Ectodermal cell (in vitro differentiated cells): ENCODE measurements at regions not wholly inside any gene's neighbourhood (a gene's known extent, or its start where the extent isn't known, plus 50 kb on each side); places are given as distances from the start of the nearest gene placed in this dataset.

Experiments
- H3K27ac ChIP-seq: 2 replicates; pipeline ENCODE4 v1.7.0; 2013; ENCODE audit warnings: mild to moderate bottlenecking, low read depth, low read length; ENCODE audit not compliant: insufficient read depth, poor library complexity, severe bottlenecking
- H3K27me3 ChIP-seq: 2 replicates; pipeline ENCODE4 v1.7.0; 2013; ENCODE audit warnings: mild to moderate bottlenecking, low read length; ENCODE audit not compliant: insufficient read depth, control insufficient read depth, poor library complexity, severe bottlenecking
- H3K36me3 ChIP-seq: one replicate; pipeline ENCODE4 v1.7.0; 2013; ENCODE audit warnings: low read length; ENCODE audit not compliant: control insufficient read depth, insufficient read depth
- H3K4me1 ChIP-seq: one replicate; pipeline ENCODE4 v1.7.0; 2013; ENCODE audit warnings: low read length; ENCODE audit not compliant: control insufficient read depth, insufficient read depth
- H3K4me3 ChIP-seq: 2 replicates; pipeline ENCODE4 v1.7.0; 2013; ENCODE audit warnings: low read depth, low read length, control low read depth; ENCODE audit not compliant: insufficient read depth
- H3K9me3 ChIP-seq: 2 replicates; pipeline ENCODE4 v1.7.0; 2013; ENCODE audit warnings: mild to moderate bottlenecking, low read length, moderate library complexity; ENCODE audit not compliant: control insufficient read depth
- WGBS, 2 experiments: methylation state at CpG; one replicate each; pipeline ENCODE4 v1.1.7; 2013; ENCODE audit warnings: missing lambda C conversion rate in 2 of 2; 5-methylcytosine and 5-hydroxymethylcytosine counted together

DNA sequence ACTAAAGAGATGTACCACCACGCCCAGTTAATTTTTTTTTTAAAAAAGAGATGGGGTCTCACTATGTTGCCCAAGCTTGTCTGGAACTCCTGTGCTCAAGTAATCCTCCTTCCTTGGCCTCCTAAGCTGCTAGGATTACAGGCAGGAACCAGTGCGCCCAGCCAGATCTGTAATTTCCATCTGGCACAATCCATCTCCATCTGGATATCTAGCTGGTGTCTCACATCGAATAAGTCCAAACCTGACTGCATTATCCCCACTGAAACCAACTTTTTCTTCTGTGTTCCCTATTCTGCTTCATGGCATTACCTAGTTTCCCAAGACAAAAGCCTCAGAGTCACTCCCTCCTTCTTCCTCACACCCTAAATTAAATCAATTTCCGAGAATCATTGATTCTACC lies 125.8 kb upstream of the TEX13C start:
- Histone ChIP-seq H3K4me1 (no peaks in the 10 kb centered on the region), H3K27me3 (no peaks in the 10 kb centered on the region), H3K4me3 (no peak overlapping the region), H3K9me3 (no peaks in the 10 kb centered on the region), H3K36me3 (no peaks in the 10 kb centered on the region), H3K27ac (no peak overlapping the region)
- WGBS, 2 experiments: 88 to 96% methylated on average over 4 of the region's 4 CpGs

DNA sequence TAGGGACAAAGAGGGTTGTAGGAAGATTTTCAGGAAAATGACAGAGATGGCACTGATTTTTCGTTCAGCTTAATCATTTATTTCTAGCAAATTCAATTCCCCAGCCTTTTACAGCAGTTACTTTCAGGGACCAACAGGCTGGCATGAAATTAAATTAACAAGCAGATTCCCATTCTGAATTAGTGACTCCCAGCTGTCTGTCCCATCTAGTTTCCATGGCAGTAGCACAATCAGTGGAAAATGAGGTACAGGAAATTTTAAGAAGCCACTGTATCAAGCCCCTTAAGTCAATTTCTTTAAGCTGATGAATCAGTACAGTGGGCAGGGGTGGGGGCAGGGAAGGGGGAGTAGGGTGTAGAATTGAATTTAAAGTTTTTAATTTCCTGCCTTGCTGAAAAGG lies 121.1 kb upstream of the TEX13C start:
- Histone ChIP-seq H3K4me1 (no peaks in the 10 kb centered on the region), H3K27ac (no peak overlapping the region), H3K36me3 (no peaks in the 10 kb centered on the region), H3K9me3 (no peaks in the 10 kb centered on the region), H3K4me3 (no peak overlapping the region), H3K27me3 (peaks cover 28% of the 10 kb centered on the region)
- WGBS, 2 experiments: 87 to 100% methylated on average over 1 of the region's 1 CpG

GRCh38 chrX:125202591-125203248 lies 117.0 kb upstream of the TEX13C start:
- Histone ChIP-seq H3K4me3 (no peak overlapping the region), H3K9me3 (no peaks in the 10 kb centered on the region), H3K27ac (no peak overlapping the region), H3K36me3 (no peaks in the 10 kb centered on the region), H3K4me1 (no peaks in the 10 kb centered on the region), H3K27me3 (peaks cover 36% of the 10 kb centered on the region)
- 1 to 2% methylated on average over 31 to 32 of the region's 33 CpGs for WGBS, 2 experiments

GRCh38 chrX:125203365-125203736 lies 116.3 kb upstream of the TEX13C start:
- H3K27me3 ChIP-seq: peaks cover 36% of the 10 kb centered on the region
- peak overlapping the region; percentile 47 for H3K4me3 ChIP-seq
- WGBS, 2 experiments: 0 to 1% methylated on average over 24 to 25 of the region's 25 CpGs
- no peak overlapping the region for H3K27ac ChIP-seq
- H3K4me1 ChIP-seq: no peaks in the 10 kb centered on the region
- no peaks in the 10 kb centered on the region for H3K9me3 ChIP-seq
- no peaks in the 10 kb centered on the region for H3K36me3 ChIP-seq

DNA sequence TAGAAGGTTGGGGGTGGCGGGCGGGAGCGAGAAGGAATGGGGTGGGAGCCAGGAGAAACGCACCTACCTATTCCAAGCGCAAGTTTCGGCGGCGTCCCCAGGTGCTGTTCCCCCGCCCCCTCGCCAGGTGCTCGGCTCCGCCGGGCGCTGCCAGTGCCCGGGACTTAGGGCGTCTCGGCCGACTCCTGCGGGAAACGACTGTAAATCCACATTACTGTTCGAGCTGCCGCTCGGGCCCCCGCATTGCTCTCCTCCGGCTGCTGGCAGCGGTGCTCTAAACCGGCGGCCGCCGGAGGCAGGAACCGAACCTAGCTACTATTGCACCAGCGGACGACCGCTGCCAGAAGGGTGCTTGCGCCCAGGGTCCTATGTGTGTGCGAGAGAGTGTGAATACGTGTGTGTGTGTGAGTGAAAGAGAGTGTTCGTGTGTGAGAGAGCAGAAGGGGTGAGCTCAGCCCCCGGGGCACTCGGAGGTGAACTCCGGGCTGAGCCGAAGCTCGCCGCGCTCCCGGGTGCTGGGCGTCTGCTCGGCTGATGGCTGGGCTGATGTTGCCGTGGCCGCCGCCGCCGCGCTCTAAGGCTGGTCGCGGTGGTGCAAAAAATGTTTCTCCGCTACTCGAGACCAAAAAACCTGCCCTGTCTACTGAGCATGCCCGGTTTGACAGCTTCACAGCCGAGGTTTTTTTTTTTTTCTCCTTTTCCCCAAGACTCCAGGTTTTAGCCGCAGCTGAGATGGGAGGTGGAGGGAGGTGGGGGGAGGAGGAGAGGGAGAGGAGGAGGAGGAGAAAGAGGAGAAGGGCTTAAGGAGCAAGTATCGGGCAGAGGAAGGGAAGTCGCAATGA lies 115.7 kb upstream of the TEX13C start:
- 0% methylated on average over 61 to 63 of the region's 63 CpGs for WGBS, 2 experiments
- H3K9me3 ChIP-seq: no peaks in the 10 kb centered on the region
- peak overlapping the region; percentile 47 for H3K4me3 ChIP-seq
- H3K27me3 ChIP-seq: peaks cover 36% of the 10 kb centered on the region
- no peaks in the 10 kb centered on the region for H3K4me1 ChIP-seq
- no peak overlapping the region for H3K27ac ChIP-seq
- H3K36me3 ChIP-seq: no peaks in the 10 kb centered on the region

GRCh38 chrX:125204681-125205132 lies 115.0 kb upstream of the TEX13C start:
- H3K27me3 ChIP-seq: peaks cover 36% of the 10 kb centered on the region
- no peaks in the 10 kb centered on the region for H3K36me3 ChIP-seq
- WGBS, 2 experiments: 0% methylated on average over 11 to 20 of the region's 22 CpGs
- no peaks in the 10 kb centered on the region for H3K4me1 ChIP-seq
- no peaks in the 10 kb centered on the region for H3K9me3 ChIP-seq
- H3K4me3 ChIP-seq: peak overlapping the region; percentile 47
- H3K27ac ChIP-seq: no peak overlapping the region

GRCh38 chrX:125205133-125205917 lies 114.3 kb upstream of the TEX13C start:
- no peaks in the 10 kb centered on the region for H3K36me3 ChIP-seq
- peaks cover 36% of the 10 kb centered on the region for H3K27me3 ChIP-seq

GRCh38 chrX:125205918-125206665 lies 113.6 kb upstream of the TEX13C start:
- H3K4me3 ChIP-seq: peak overlapping the region; percentile 47

More at GRCh38 chrX:125205133-125205917, 114.3 kb upstream of the TEX13C start:
- 0% methylated on average over 48 of the region's 48 CpGs for WGBS, 2 experiments
- Histone ChIP-seq H3K27ac (no peak overlapping the region), H3K4me1 (no peaks in the 10 kb centered on the region), H3K9me3 (no peaks in the 10 kb centered on the region), H3K4me3 (peak overlapping the region; percentile 47)

DNA sequence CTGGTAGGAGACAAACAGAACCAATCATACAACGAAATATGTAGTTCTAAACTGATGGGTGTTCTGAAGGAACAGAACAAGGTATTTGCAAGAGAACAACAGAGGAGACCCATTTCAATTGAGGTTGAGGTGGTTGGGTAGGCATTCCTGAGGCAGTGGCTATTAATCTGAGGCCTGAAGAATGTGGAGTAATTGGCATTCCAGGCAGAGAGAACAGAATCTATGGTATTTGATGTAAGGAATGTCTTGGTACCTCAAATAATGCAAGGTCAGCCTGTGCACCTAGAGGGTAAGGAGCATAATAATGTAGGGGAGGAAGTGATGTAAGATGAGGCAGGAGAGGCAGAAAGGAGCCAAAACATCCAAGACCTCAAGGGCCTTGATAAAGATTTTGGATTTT lies 109.5 kb upstream of the TEX13C start:
- Histone ChIP-seq H3K27me3 (no peaks in the 10 kb centered on the region), H3K4me1 (no peaks in the 10 kb centered on the region), H3K36me3 (no peaks in the 10 kb centered on the region), H3K9me3 (no peaks in the 10 kb centered on the region), H3K4me3 (no peak overlapping the region), H3K27ac (no peak overlapping the region)
- WGBS, 2 experiments: 60 to 91% methylated on average over 1 of the region's 1 CpG

More at GRCh38 chrX:125205918-125206665, 113.6 kb upstream of the TEX13C start:
- Histone ChIP-seq H3K4me1 (no peaks in the 10 kb centered on the region), H3K9me3 (no peaks in the 10 kb centered on the region), H3K36me3 (no peaks in the 10 kb centered on the region), H3K27me3 (peaks cover 32% of the 10 kb centered on the region), H3K27ac (no peak overlapping the region)
- 0 to 1% methylated on average over 19 to 24 of the region's 25 CpGs for WGBS, 2 experiments
